SKM-1 (cell line): ENCODE measurements at regions not wholly inside any gene's neighbourhood (a gene's known extent, or its start where the extent isn't known, plus 50 kb on each side); places are given as distances from the start of the nearest gene placed in this dataset.
A peak's percentile ranks its signal among the peaks of the same experiment; 100 is the strongest.

Experiments used
- DNase-seq: peaks from one replicate; lab custom pipeline; 2025; ENCODE audit not compliant: unreplicated experiment; lab: John Stamatoyannopoulos, UW

GRCh38 chr2:105596411-105596921, 148.2 kb upstream of the NCK2 start:
- DNase-seq = no peak

GRCh38 chr2:105595536-105595935, 149.2 kb upstream of the NCK2 start:
- DNase-seq = no peak

GRCh38 chr2:105593221-105593967, 151.3 kb upstream of the NCK2 start:
- no peak for DNase-seq

GRCh38 chr2:105592288-105592687, 152.4 kb upstream of the NCK2 start:
- no peak for DNase-seq

GRCh38 chr2:105590780-105591660, 153.7 kb upstream of the NCK2 start:
- DNase-seq = no peak

- DNase-seq = no peak
These were observed 156.1 kb upstream of the NCK2 start for GRCh38 chr2:105588581-105588980.

- DNase-seq = no peak
These were observed 157.1 kb upstream of the NCK2 start for GRCh38 chr2:105587637-105588036.

- no peak for DNase-seq
These were observed 160.2 kb upstream of the NCK2 start for GRCh38 chr2:105584435-105585010.

- no peak for DNase-seq
These were observed 161.6 kb upstream of the NCK2 start for GRCh38 chr2:105582952-105583660.

- no peak for DNase-seq
These were observed 163.2 kb upstream of the NCK2 start for GRCh38 chr2:105581555-105581944.

GRCh38 chr2:105580870-105581554, 163.7 kb upstream of the NCK2 start:
- no peak for DNase-seq

- DNase-seq = no peak
These were observed 164.5 kb upstream of the NCK2 start for GRCh38 chr2:105580216-105580615.

- no peak for DNase-seq
These were observed 166.5 kb upstream of the NCK2 start for GRCh38 chr2:105578166-105578565.

GRCh38 chr2:105577762-105578161, 166.9 kb upstream of the NCK2 start:
- no peak for DNase-seq

- peak; percentile 24 for DNase-seq
These were observed 168.1 kb upstream of the NCK2 start for GRCh38 chr2:105576440-105577241.

GRCh38 chr2:105576050-105576439, 168.7 kb upstream of the NCK2 start:
- no peak for DNase-seq

GRCh38 chr2:105575499-105576025, 169.2 kb upstream of the NCK2 start:
- no peak for DNase-seq

GRCh38 chr2:105574796-105575344, 169.8 kb upstream of the NCK2 start:
- DNase-seq = no peak
